HTR-8/SVneo (cell line): ENCODE measurements at regions not wholly inside any gene's neighbourhood (a gene's known extent, or its start where the extent isn't known, plus 50 kb on each side); places are given as distances from the start of the nearest gene placed in this dataset.
"Not testable (repeated sequence)": the region's sequence is repeated elsewhere in the genome, so short reads cannot be mapped to it uniquely, and the experiment has no call there.

Source experiments
- DNase-seq: peaks from one replicate; pipeline ENCODE4 v3.0.0; 2011; ENCODE audit warnings: low spot score, mixed read lengths; ENCODE audit not compliant: insufficient read length
- FAIRE-seq: peaks from 2 replicates; lab custom pipeline; 2011; peaks lifted over from hg19 to GRCh38; lab: Jason Lieb, UNC

DNA sequence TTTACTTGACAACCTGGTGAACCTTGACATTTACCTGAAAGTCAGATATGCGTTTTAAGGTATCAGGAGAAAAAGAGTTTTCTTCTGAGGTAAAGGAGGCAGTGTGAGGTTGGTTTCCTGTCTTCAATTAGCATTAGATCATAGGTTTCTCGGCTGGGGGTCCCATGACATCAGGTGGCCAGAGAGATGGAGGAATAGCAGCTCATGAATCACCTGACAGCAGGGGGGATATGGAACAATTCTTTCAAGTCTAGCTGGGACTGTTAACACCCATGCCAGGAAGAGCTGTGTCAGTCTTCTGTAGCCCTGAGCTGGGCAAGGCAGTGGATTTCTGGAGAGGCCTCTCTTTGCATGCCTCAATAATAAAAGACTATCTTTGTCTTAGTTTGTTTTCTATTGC is 108.0 kb upstream of the TMEM170B start:
- DNase-seq (no peak), FAIRE-seq (no peak)

- FAIRE-seq (no peak), DNase-seq (peak; percentile 40)
Observed at GRCh38 chr6:11428895-11429294, 108.7 kb upstream of the TMEM170B start.

DNA sequence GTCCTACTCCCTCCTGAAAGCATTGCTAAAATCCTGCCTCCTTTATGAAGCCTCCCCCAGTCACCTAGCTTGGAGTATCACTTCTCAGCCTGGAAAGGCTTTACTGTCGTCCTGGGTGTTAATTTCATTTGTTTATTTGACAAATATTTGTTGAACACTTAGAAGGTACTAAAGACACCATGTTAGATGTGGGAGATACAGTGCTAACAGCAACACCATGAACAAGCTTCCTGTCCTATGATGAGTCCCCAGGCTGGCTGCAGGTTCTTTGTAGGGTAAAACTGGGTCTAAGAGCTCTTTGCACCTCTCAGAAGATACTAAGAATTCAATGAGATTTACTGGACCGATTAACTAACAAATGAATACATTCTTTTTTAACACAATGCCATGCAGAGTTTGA is 109.2 kb upstream of the TMEM170B start:
- FAIRE-seq, result no peak
- DNase-seq, result no peak

GRCh38 chr6:11427723-11428245 is 109.8 kb upstream of the TMEM170B start:
- DNase-seq (no peak), FAIRE-seq (no peak)

GRCh38 chr6:11427091-11427722 is 110.3 kb upstream of the TMEM170B start:
- DNase-seq (no peak), FAIRE-seq (peak; percentile 94)

DNA sequence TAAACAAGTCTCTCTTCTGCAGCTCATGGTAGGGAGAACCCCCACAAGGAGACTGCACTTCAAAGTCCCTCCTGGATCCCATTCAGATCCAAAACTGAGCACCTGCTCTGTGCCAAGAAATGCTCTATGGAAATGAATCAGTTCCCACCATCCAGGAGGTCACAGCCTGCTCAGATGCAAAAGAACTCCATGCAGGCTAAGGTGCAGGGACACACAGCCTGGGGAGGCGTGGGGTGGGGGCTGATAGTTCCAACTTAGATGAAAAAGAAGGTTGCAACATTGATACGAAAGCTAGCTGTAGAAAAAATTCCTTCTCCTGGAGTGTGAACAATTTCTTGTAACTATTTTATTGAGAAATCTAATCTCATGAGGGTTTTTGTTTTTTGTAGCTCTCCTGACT is 111.0 kb upstream of the TMEM170B start:
- DNase-seq (no peak), FAIRE-seq (no peak)

DNA sequence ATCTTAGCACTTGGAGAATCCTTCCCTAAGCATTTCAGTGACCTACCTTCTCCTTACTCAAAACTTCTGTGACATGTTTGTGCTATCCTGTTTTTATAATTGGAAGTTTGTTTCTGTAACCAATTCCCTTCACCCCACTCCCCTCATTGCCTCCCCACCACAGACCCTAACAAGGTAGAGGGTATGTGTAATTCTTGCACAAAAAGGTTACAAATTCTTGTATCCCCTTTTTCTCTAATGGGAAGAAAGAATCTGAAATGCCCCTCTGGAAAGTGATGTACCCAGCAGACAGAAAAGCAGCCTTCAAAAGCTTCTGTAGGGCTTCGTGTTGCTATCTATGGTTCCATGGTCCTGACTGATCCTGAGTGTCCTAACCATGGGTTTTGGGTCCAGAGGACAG is 111.7 kb upstream of the TMEM170B start:
- no peak for FAIRE-seq

DNA sequence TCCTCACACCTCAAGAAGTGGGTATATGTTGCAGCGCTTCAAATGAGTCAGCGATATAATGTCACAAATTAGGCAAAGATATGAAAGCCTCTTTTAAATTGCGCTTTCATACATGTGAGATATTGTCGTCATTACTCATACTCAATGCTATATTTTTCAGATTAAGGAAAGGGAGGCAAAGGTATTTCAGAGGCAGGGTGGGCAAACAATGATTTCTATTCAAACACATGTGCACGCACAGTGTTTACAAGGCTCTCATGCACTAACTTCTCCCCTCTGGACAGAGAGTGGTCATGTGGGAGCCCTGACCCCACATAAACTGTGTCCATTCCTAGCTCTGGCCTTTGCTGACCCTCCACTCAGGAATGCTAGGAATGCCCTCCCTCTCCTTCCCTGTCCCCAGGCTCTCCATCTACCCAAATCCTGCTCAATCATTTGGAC is 112.1 kb upstream of the TMEM170B start:
- FAIRE-seq (no peak), DNase-seq (no peak)

More for the DNA sequence above, 111.7 kb upstream of the TMEM170B start:
- no peak for DNase-seq

DNA sequence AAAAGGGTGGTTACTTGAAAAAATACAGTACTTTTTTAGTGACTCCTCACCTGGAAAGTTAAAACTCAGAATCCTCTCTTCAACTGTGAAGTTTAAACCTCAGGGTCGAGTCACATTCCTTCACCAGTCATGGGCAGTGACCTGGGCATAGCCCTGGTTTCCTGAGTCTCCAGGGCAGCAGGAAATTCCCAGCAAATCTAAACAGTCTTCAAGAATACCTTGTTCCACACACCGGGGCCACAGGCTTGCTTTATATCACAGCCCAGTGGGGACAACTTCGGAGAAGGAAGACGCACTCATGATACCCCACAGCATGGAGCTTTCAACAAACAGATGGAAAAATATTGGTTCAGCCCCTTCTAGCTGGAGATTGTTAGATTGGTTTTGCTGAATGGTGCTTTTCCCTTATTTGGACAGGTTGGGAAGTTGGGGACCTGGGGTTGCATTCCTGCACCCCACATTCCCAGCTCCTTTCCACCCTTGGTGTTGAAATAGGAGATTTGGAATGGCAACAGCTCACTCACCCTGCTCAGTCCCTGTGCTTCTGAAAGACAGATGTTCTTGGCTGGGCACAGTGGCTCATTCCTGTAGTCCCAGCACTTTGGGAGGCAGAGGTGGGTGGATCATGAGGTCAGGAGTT is 113.0 kb upstream of the TMEM170B start:
- no peak for DNase-seq
- no peak for FAIRE-seq

- DNase-seq, result no peak
- no peak for FAIRE-seq
Observed at GRCh38 chr6:11423667-11424066, 113.9 kb upstream of the TMEM170B start.

DNA sequence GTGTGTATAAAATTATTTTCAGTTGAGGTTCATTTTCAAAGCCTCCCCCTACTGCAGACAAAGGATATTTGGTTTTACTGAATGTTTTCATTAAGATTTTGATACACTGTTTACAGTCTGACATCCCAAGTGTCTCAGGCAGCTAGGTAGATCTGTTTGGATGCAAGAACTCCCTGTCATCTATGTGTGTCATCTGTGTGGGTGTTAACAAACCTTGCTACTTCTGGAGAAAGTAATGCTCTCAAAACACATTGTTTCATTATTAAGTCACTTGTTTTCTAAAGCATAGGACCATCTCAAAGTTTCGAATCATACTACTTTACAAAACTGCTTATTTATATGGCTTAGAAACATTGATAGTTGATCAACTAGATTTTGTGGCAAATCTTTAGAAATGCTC is 114.5 kb upstream of the TMEM170B start:
- DNase-seq (no peak), FAIRE-seq (peak; percentile 36)

GRCh38 chr6:11419763-11420453 is 117.6 kb upstream of the TMEM170B start:
- FAIRE-seq (no peak), DNase-seq (no peak)

GRCh38 chr6:11418290-11418905 is 119.2 kb upstream of the TMEM170B start:
- DNase-seq, result no peak
- no peak for FAIRE-seq

- peak; percentile 20 for FAIRE-seq
- DNase-seq, result no peak
Observed at GRCh38 chr6:11416936-11417576, 120.5 kb upstream of the TMEM170B start.

GRCh38 chr6:11416099-11416935 is 121.2 kb upstream of the TMEM170B start:
- not testable (repeated sequence) for FAIRE-seq, DNase-seq

DNA sequence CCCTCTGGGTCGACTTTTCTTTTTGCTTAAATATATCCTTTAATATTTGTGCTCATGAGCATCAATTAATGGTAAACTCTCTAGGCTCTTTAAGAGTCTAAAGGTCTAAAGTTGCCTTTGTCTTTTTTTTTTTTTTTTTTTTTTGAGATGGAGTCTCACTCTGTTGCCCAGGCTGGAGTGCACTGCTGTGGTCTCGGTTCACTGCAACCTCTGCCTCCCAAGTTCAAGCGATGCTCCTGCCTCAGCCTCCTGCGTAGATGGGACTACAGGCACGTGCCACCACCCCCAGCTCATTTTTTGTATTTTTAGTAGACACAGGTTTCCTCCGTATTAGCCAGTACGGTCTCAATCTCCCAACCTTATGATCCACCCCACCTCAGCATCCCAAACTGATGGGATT is 122.0 kb upstream of the TMEM170B start:
- DNase-seq (no peak), FAIRE-seq (no peak)

DNA sequence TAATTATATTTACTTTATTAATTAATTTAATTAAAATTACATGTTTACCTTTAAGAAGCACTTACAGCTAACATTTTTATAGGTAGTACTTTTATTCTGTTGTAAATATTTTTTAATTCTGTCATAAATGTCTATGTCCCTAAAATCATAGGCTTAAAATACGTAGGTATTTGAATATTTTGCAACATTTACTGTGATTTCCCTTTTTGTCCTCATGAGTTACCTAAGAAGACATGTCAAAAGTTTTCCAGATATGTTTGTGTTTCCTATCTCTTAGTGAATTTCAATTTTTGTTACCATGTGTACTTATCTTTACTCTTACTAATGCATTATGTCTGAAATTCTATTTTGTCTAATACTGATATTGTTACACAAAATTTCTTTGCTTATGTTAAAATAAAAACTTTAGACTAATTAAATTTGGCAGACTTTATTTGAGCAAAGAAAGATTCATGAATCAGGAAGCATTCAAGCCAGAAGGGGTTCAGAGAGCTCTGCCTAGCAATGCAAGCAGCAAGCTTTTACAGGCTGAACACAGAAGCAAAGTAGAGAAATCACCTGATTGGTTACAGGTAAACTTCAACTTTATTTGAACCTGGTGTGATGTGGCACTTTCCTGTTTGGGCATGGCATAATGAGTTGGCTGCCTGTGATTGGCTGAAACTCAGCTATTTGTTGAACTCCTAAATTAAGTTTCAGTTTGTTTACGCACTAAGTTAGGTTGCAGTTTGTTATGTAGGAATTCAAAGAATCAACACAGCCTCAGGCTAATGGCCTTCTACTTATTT is 123.2 kb upstream of the TMEM170B start:
- FAIRE-seq, result no peak
- no peak for DNase-seq

DNA sequence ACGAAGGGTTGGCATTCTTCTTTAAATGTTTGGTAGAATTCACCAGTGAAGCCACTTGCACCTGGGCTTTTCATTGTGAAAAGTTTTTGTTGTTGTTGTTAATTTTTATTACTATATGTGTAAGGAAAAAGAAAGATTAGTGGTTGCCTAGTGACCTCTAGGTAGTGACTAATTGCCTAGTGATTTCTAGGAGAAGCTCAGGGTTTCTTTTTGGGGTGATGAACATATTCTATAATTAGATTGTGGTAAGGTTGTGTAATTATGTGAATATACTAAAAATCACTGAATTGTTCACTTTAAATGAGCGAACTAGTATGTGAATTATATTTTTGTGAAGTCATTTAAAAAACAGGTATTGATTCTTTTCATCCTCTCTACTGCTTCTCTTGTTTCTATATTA is 123.8 kb upstream of the TMEM170B start:
- DNase-seq (no peak), FAIRE-seq (no peak)
